ENCODE measurements at regions not wholly inside any gene's neighbourhood (a gene's known extent, or its start where the extent isn't known, plus 50 kb on each side); places are given as distances from the start of the nearest gene placed in this dataset.

- no peak overlapping the region for H3K4me2 ChIP-seq (ENCODE audit: low read length, poor library complexity, severe bottlenecking)
- H2BK15ac ChIP-seq (ENCODE audit: low read depth, poor library complexity, severe bottlenecking), result no peak overlapping the region
- H2BK120ac ChIP-seq (ENCODE audit: low read depth, low read length), result no peak overlapping the region
- no peak overlapping the region for H3K18ac ChIP-seq (ENCODE audit: low read depth in 1 of 2, low read length in 2 of 2)
- no peak overlapping the region for H2BK5ac ChIP-seq (ENCODE audit: low read depth, low read length, poor library complexity, severe bottlenecking)
- no peak overlapping the region for H2BK12ac ChIP-seq (ENCODE audit: low read length in 2 of 2)
- no peak overlapping the region for H3K4me3 ChIP-seq (ENCODE audit: insufficient read depth in 1 of 2, low read depth in 1 of 2, low read length in 2 of 2)
- no peak overlapping the region for H3K14ac ChIP-seq (ENCODE audit: low read length in 2 of 2)
- H3K27me3 ChIP-seq (ENCODE audit: control insufficient read depth in 1 of 2, insufficient read depth in 1 of 2, low read length in 2 of 2), result no peaks in the 10 kb centered on the region
- no peak overlapping the region for H4K8ac ChIP-seq (ENCODE audit: low read length)
- no peaks in the 10 kb centered on the region for H3K9me3 ChIP-seq (ENCODE audit: control insufficient read depth, low read length)
- no peak overlapping the region for H2AFZ ChIP-seq (ENCODE audit: low read depth, low read length)
- no peak overlapping the region for H4K91ac ChIP-seq (ENCODE audit: low read length)
- no peak for DNase-seq
- no peaks in the 10 kb centered on the region for H3K36me3 ChIP-seq (ENCODE audit: control insufficient read depth in 1 of 2, insufficient read depth in 2 of 2, low read depth in 1 of 2, low read length in 2 of 2)
- no peak overlapping the region for H3K23ac ChIP-seq (ENCODE audit: low read length in 2 of 2)
- H3K79me1 ChIP-seq (replicated peaks; ENCODE audit: low read length, poor library complexity, severe bottlenecking), result no peaks in the 10 kb centered on the region
- no peak overlapping the region for H2AK5ac ChIP-seq (ENCODE audit: low read length, severe bottlenecking)
- H3K4me1 ChIP-seq (ENCODE audit: control insufficient read depth, insufficient read depth, low read depth, low read length), result no peaks in the 10 kb centered on the region
- no peak overlapping the region for H3K27ac ChIP-seq (ENCODE audit: low read length, poor library complexity, severe bottlenecking)
- 100% methylated on average over 1 of the region's 2 CpGs for WGBS
- H3K4ac ChIP-seq (ENCODE audit: low read depth in 1 of 2, low read length in 2 of 2), result no peak overlapping the region
- no peak overlapping the region for H3K9ac ChIP-seq (ENCODE audit: low read length)
Observed at GRCh38 chr6:82833481-82833880, 232.2 kb downstream of the UBE3D start.

DNA sequence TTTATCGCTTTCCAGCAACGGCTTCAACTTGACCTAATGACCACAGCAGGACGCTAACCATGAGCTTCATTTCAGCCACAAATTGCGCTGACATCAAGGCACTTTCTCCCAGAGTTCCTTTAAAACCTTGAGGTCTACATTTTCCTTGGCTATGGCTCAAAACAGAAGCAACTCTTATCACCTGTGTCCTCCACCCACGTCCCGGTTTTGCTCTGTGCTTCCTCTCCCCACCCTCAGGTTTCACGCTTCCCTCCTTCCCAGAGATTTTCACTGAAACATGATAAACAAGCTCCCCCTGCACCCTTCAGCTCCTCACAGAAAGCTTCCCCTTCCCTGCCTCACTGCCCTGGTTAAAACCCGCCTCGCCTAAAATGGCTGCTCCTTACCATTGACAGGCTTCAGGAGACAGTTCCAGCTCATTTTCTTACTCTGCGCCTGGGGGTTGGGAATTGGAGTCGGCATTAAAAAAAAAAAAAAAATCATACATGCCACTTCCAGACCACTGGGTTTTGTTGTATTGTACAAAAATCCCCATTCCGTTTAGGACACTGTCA lies 229.5 kb downstream of the UBE3D start:
- H3K4me1 ChIP-seq (ENCODE audit: control insufficient read depth, insufficient read depth, low read depth, low read length), result no peaks in the 10 kb centered on the region
- H3K18ac ChIP-seq (ENCODE audit: low read depth in 1 of 2, low read length in 2 of 2), result no peak overlapping the region
- H3K9me3 ChIP-seq (ENCODE audit: control insufficient read depth, low read length), result no peaks in the 10 kb centered on the region
- H3K23ac ChIP-seq (ENCODE audit: low read length in 2 of 2), result no peak overlapping the region
- H3K79me1 ChIP-seq (replicated peaks; ENCODE audit: low read length, poor library complexity, severe bottlenecking), result no peaks in the 10 kb centered on the region
- H3K27ac ChIP-seq (ENCODE audit: low read length, poor library complexity, severe bottlenecking), result no peak overlapping the region
- 74% methylated on average over 9 of the region's 12 CpGs for WGBS
- no peak overlapping the region for H3K14ac ChIP-seq (ENCODE audit: low read length in 2 of 2)
- no peak overlapping the region for H3K4ac ChIP-seq (ENCODE audit: low read depth in 1 of 2, low read length in 2 of 2)
- H3K27me3 ChIP-seq (ENCODE audit: control insufficient read depth in 1 of 2, insufficient read depth in 1 of 2, low read length in 2 of 2), result no peaks in the 10 kb centered on the region
- no peaks in the 10 kb centered on the region for H3K36me3 ChIP-seq (ENCODE audit: control insufficient read depth in 1 of 2, insufficient read depth in 2 of 2, low read depth in 1 of 2, low read length in 2 of 2)
- H2BK5ac ChIP-seq (ENCODE audit: low read depth, low read length, poor library complexity, severe bottlenecking), result no peak overlapping the region
- H2BK15ac ChIP-seq (ENCODE audit: low read depth, poor library complexity, severe bottlenecking), result no peak overlapping the region
- no peak overlapping the region for H3K4me2 ChIP-seq (ENCODE audit: low read length, poor library complexity, severe bottlenecking)
- H3K4me3 ChIP-seq (ENCODE audit: insufficient read depth in 1 of 2, low read depth in 1 of 2, low read length in 2 of 2), result no peak overlapping the region
- no peak overlapping the region for H4K91ac ChIP-seq (ENCODE audit: low read length)
- H2BK120ac ChIP-seq (ENCODE audit: low read depth, low read length), result no peak overlapping the region
- H2BK12ac ChIP-seq (ENCODE audit: low read length in 2 of 2), result no peak overlapping the region
- no peak overlapping the region for H2AFZ ChIP-seq (ENCODE audit: low read depth, low read length)
- no peak overlapping the region for H4K8ac ChIP-seq (ENCODE audit: low read length)
- H3K9ac ChIP-seq (ENCODE audit: low read length), result no peak overlapping the region
- H2AK5ac ChIP-seq (ENCODE audit: low read length, severe bottlenecking), result peak overlapping the region; percentile 17
- DNase-seq, result no peak

- peak overlapping the region; percentile 8 for H2BK5ac ChIP-seq (ENCODE audit: low read depth, low read length, poor library complexity, severe bottlenecking)
- H3K27me3 ChIP-seq (ENCODE audit: control insufficient read depth in 1 of 2, insufficient read depth in 1 of 2, low read length in 2 of 2), result no peaks in the 10 kb centered on the region
- H3K79me1 ChIP-seq (replicated peaks; ENCODE audit: low read length, poor library complexity, severe bottlenecking), result no peaks in the 10 kb centered on the region
- no peak overlapping the region for H3K4me3 ChIP-seq (ENCODE audit: insufficient read depth in 1 of 2, low read depth in 1 of 2, low read length in 2 of 2)
- no peak for DNase-seq
- no CpG with 5 or more reads among the region's 1 CpG for WGBS
- H3K14ac ChIP-seq (ENCODE audit: low read length in 2 of 2), result no peak overlapping the region
- H2BK15ac ChIP-seq (ENCODE audit: low read depth, poor library complexity, severe bottlenecking), result no peak overlapping the region
- H2BK12ac ChIP-seq (ENCODE audit: low read length in 2 of 2), result no peak overlapping the region
- no peak overlapping the region for H3K9ac ChIP-seq (ENCODE audit: low read length)
- no peak overlapping the region for H3K18ac ChIP-seq (ENCODE audit: low read depth in 1 of 2, low read length in 2 of 2)
- H3K23ac ChIP-seq (ENCODE audit: low read length in 2 of 2), result no peak overlapping the region
- H4K8ac ChIP-seq (ENCODE audit: low read length), result no peak overlapping the region
- H2AK5ac ChIP-seq (ENCODE audit: low read length, severe bottlenecking), result no peak overlapping the region
- no peak overlapping the region for H2BK120ac ChIP-seq (ENCODE audit: low read depth, low read length)
- no peak overlapping the region for H3K4me2 ChIP-seq (ENCODE audit: low read length, poor library complexity, severe bottlenecking)
- no peak overlapping the region for H4K91ac ChIP-seq (ENCODE audit: low read length)
- H3K27ac ChIP-seq (ENCODE audit: low read length, poor library complexity, severe bottlenecking), result peak overlapping the region; percentile 69
- H3K36me3 ChIP-seq (ENCODE audit: control insufficient read depth in 1 of 2, insufficient read depth in 2 of 2, low read depth in 1 of 2, low read length in 2 of 2), result no peaks in the 10 kb centered on the region
- no peak overlapping the region for H2AFZ ChIP-seq (ENCODE audit: low read depth, low read length)
- no peak overlapping the region for H3K4ac ChIP-seq (ENCODE audit: low read depth in 1 of 2, low read length in 2 of 2)
- no peaks in the 10 kb centered on the region for H3K9me3 ChIP-seq (ENCODE audit: control insufficient read depth, low read length)
- H3K4me1 ChIP-seq (ENCODE audit: control insufficient read depth, insufficient read depth, low read depth, low read length), result peaks cover 6% of the 10 kb centered on the region
Observed at GRCh38 chr6:82840571-82840970, 225.1 kb downstream of the UBE3D start.

DNA sequence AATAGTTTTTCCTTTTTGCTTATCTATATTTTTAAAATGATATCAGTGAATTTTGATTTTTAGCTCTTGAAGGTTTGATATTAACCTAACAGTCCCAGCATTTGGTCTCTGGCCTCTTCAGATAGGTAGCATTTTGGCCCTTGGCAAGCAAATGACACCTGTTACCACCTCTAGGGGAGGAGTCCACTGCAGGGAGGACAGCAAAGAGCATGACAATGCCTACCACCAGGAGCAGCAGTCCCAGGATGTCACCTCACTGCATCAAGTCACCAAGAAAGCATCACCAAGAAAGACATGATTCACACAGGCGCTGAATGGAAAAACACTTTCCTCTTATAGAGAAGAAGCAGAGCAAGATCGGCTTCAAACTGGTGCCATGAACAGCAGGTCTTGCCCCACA lies 224.3 kb downstream of the UBE3D start:
- Histone ChIP-seq H3K9ac (ENCODE audit: low read length) (no peak overlapping the region), H2AK5ac (ENCODE audit: low read length, severe bottlenecking) (peak overlapping the region; percentile 100), H3K4me2 (ENCODE audit: low read length, poor library complexity, severe bottlenecking) (no peak overlapping the region), H3K36me3 (ENCODE audit: control insufficient read depth in 1 of 2, insufficient read depth in 2 of 2, low read depth in 1 of 2, low read length in 2 of 2) (no peaks in the 10 kb centered on the region), H4K8ac (ENCODE audit: low read length) (no peak overlapping the region), H3K27ac (ENCODE audit: low read length, poor library complexity, severe bottlenecking) (peak overlapping the region; percentile 51), H3K4me1 (ENCODE audit: control insufficient read depth, insufficient read depth, low read depth, low read length) (peaks cover 6% of the 10 kb centered on the region), H3K4me3 (ENCODE audit: insufficient read depth in 1 of 2, low read depth in 1 of 2, low read length in 2 of 2) (no peak overlapping the region), H2BK5ac (ENCODE audit: low read depth, low read length, poor library complexity, severe bottlenecking) (peak overlapping the region; percentile 84), H4K91ac (ENCODE audit: low read length) (no peak overlapping the region), H3K23ac (ENCODE audit: low read length in 2 of 2) (no peak overlapping the region), H2BK12ac (ENCODE audit: low read length in 2 of 2) (no peak overlapping the region), H3K79me1 (replicated peaks; ENCODE audit: low read length, poor library complexity, severe bottlenecking) (no peaks in the 10 kb centered on the region), H2BK120ac (ENCODE audit: low read depth, low read length) (no peak overlapping the region), H3K14ac (ENCODE audit: low read length in 2 of 2) (no peak overlapping the region), H3K4ac (ENCODE audit: low read depth in 1 of 2, low read length in 2 of 2) (no peak overlapping the region), H2BK15ac (ENCODE audit: low read depth, poor library complexity, severe bottlenecking) (no peak overlapping the region), H3K18ac (ENCODE audit: low read depth in 1 of 2, low read length in 2 of 2) (no peak overlapping the region), H2AFZ (ENCODE audit: low read depth, low read length) (no peak overlapping the region), H3K27me3 (ENCODE audit: control insufficient read depth in 1 of 2, insufficient read depth in 1 of 2, low read length in 2 of 2) (no peaks in the 10 kb centered on the region), H3K9me3 (ENCODE audit: control insufficient read depth, low read length) (no peaks in the 10 kb centered on the region)
- WGBS, result 98% methylated on average over 2 of the region's 2 CpGs
- DNase-seq, result no peak

All from mesenchymal stem cell (in vitro differentiated cells and primary cell).